Endothelial cell of umbilical vein (primary cell): ENCODE measurements at regions not wholly inside any gene's neighbourhood (a gene's known extent, or its start where the extent isn't known, plus 50 kb on each side); places are given as distances from the start of the nearest gene placed in this dataset.

Source experiments
- BruUV-seq: library from RNA; stranded (reverse); fragments of 400-500 nt; replicated peaks from 2 replicates; lab custom pipeline; 2021; lab: Mats Ljungman, UMichigan
- CTCF ChIA-PET: fragments of 300-600, 350-600 bp; sonication (Branson Sonifier 250); formaldehyde crosslinking; loops from one replicate; lab custom pipeline; 2021; ENCODE audit warnings: antibody characterized with exemption, inconsistent platforms; lab: Charles Lee
- POLR2A ChIA-PET: fragments of 300-600, 350-600 bp; sonication (Branson Sonifier 250); formaldehyde crosslinking; loops from one replicate; lab custom pipeline; 2021; ENCODE audit warnings: antibody characterized with exemption, inconsistent platforms; lab: Charles Lee
- DNase-seq: peaks from one replicate; pipeline ENCODE4 v3.0.0-alpha.2; 2011; ENCODE audit warnings: low read depth, low spot score
- FAIRE-seq: peaks from 2 replicates; lab custom pipeline; 2011; peaks lifted over from hg19 to GRCh38; lab: Jason Lieb, UNC
- H2AFZ ChIP-seq: 2 replicates; pipeline ENCODE4 v1.6.0; 2012; ENCODE audit warnings: low read depth, low read length, control low read depth, inconsistent platforms
- H3K27ac ChIP-seq: 2 replicates; pipeline ENCODE4 v1.5.1; 2011; ENCODE audit warnings: low read depth, mild to moderate bottlenecking, control low read depth, low read length, moderate library complexity; ENCODE audit not compliant: insufficient read depth
- H3K27me3 ChIP-seq, 2 experiments: 2 replicates each; pipeline versions ENCODE4 v1.6.0 to v1.6.1; 2011; ENCODE audit warnings: low read length in 2 of 2, mixed read lengths in 1 of 2; ENCODE audit not compliant: control insufficient read depth in 2 of 2, insufficient read depth in 2 of 2
- H3K36me3 ChIP-seq, 2 experiments: 2 replicates in 1 of 2; 3 replicates in 1 of 2; pipeline ENCODE4 v1.5.1; 2011; ENCODE audit warnings: low read length in 2 of 2, mild to moderate bottlenecking in 1 of 2, moderate library complexity in 1 of 2; ENCODE audit not compliant: control insufficient read depth in 2 of 2, insufficient read depth in 2 of 2; ENCODE audit errors: extremely low read depth in 1 of 2
- H3K4me1 ChIP-seq: 3 replicates; pipeline ENCODE4 v1.5.1; 2011; ENCODE audit warnings: mild to moderate bottlenecking, low read length; ENCODE audit not compliant: control insufficient read depth, insufficient read depth; ENCODE audit errors: extremely low read depth
- H3K4me2 ChIP-seq: 2 replicates; pipeline ENCODE4 v1.6.1; 2011; ENCODE audit warnings: low read length, control low read depth, mixed read lengths; ENCODE audit not compliant: insufficient read depth
- H3K4me3 ChIP-seq, 3 experiments: fragments of 200-600 bp in 1 of 3; sonication (generic), shearing (Covaris generic) in 1 of 3; replicated peaks in 1 of 3; 2 replicates each; pipeline ENCODE4 v1.5.1; 2011 to 2016; ENCODE audit warnings: control low read depth in 3 of 3, low read length in 3 of 3, mild to moderate bottlenecking in 2 of 3, inconsistent platforms in 1 of 3, low read depth in 1 of 3, moderate library complexity in 1 of 3; ENCODE audit not compliant: insufficient read depth in 1 of 3
- H3K79me2 ChIP-seq: 2 replicates; pipeline ENCODE4 v1.6.0; 2012; ENCODE audit warnings: low read length, inconsistent platforms; ENCODE audit not compliant: control insufficient read depth, insufficient read depth
- H3K9ac ChIP-seq: replicated peaks from 2 replicates; pipeline ENCODE3; 2011; ENCODE audit warnings: low read length, control low read depth; ENCODE audit not compliant: insufficient read depth; ENCODE audit errors: extremely low read depth
- H3K9me1 ChIP-seq: replicated peaks from 3 replicates; pipeline ENCODE4 v1.6.0; 2011; ENCODE audit warnings: mild to moderate bottlenecking, low read length; ENCODE audit not compliant: control insufficient read depth, insufficient read depth; ENCODE audit errors: extremely low read depth
- H3K9me3 ChIP-seq: replicated peaks from 2 replicates; pipeline ENCODE4 v1.5.1; 2012; ENCODE audit warnings: low read length, inconsistent platforms; ENCODE audit not compliant: control insufficient read depth, insufficient read depth
- H4K20me1 ChIP-seq: replicated peaks from 2 replicates; pipeline ENCODE3; 2011; ENCODE audit warnings: mild to moderate bottlenecking, low read length; ENCODE audit not compliant: control insufficient read depth, insufficient read depth; ENCODE audit errors: extremely low read depth
- CTCF ChIP-seq, 2 donors: IDR thresholded peaks; 1 replicate in 1 of 2; 2 replicates in 1 of 2; pipeline ENCODE4 v1.5.1; 2011; ENCODE audit warnings: low read length in 2 of 2, mild to moderate bottlenecking in 2 of 2, moderate library complexity in 2 of 2, control low read depth in 1 of 2, inconsistent platforms in 1 of 2, low read depth in 1 of 2; ENCODE audit not compliant: insufficient read depth in 1 of 2; ENCODE audit errors: extremely low read depth in 1 of 2
- EZH2 ChIP-seq: IDR thresholded peaks from 2 replicates; pipeline ENCODE4 v1.6.1; 2012; ENCODE audit warnings: borderline replicate concordance, low read depth, mild to moderate bottlenecking, moderate library complexity, low read length, inconsistent platforms; ENCODE audit not compliant: severe bottlenecking
- FOS ChIP-seq: IDR thresholded peaks from 2 replicates; pipeline ENCODE4 v1.6.1; 2011; ENCODE audit warnings: mild to moderate bottlenecking, low read length, moderate library complexity, borderline replicate concordance; ENCODE audit not compliant: insufficient read depth
- GATA2 ChIP-seq: IDR thresholded peaks from 2 replicates; pipeline ENCODE4 v1.7.0; 2011; ENCODE audit warnings: low read depth, mild to moderate bottlenecking, moderate library complexity, mixed read lengths, low read length; ENCODE audit not compliant: insufficient read length, insufficient read depth
- JUN ChIP-seq: IDR thresholded peaks from 2 replicates; pipeline ENCODE4 v1.6.1; 2011; ENCODE audit warnings: borderline replicate concordance, low read depth; ENCODE audit not compliant: insufficient read length, insufficient read depth
- MAX ChIP-seq: IDR thresholded peaks from 2 replicates; pipeline ENCODE4 v1.6.1; 2011; ENCODE audit not compliant: insufficient read depth, insufficient read length
- MYC ChIP-seq: IDR thresholded peaks from one replicate; pipeline ENCODE4 v1.6.1; 2011; ENCODE audit warnings: mild to moderate bottlenecking, low read depth, low read length
- POLR2A ChIP-seq: IDR thresholded peaks from 2 replicates; pipeline ENCODE4 v1.6.1; 2012; ENCODE audit warnings: low read depth, mild to moderate bottlenecking, control low read depth, low read length
- POLR2AphosphoS5 ChIP-seq: IDR thresholded peaks from 2 replicates; pipeline ENCODE4 v1.6.1; 2012; ENCODE audit warnings: low read depth, mild to moderate bottlenecking, control low read depth, low read length, moderate library complexity; ENCODE audit not compliant: insufficient read depth
- dilution Hi-C: fragments of 300-500 bp; cut with MboI; formaldehyde crosslinking; loops from one replicate; pipeline ENCODE4 v1.15.0; 2019; ENCODE audit warnings: low sequenced_read_pairs; ENCODE audit not compliant: extremely low pct_ligation_motif_present
- intact Hi-C: fragments of 100-400 bp; cut with micrococcal nuclease; formaldehyde crosslinking; loops from one replicate; pipeline ENCODE4 v1.10.0; 2022

- POLR2A ChIA-PET: no interaction called here
- H4K20me1 ChIP-seq: no peaks in the 10 kb centered on the region
- dilution Hi-C loops: no loop called here
These were observed 668.9 kb upstream of the CHAC2 start for GRCh38 chr2:53098696-53099078.

More at GRCh38 chr2:53098696-53099078, 668.9 kb upstream of the CHAC2 start:
- Histone ChIP-seq H3K27me3 (no peaks in the 10 kb centered on the region), H3K27ac (no peak overlapping the region), H3K79me2 (no peaks in the 10 kb centered on the region), H3K4me3 (no peak overlapping the region), H3K4me2 (no peak overlapping the region), H3K4me1 (no peaks in the 10 kb centered on the region), H3K9me1 (no peaks in the 10 kb centered on the region), H3K36me3 (no peaks in the 10 kb centered on the region), H2AFZ (no peak overlapping the region), H3K9ac (no peak overlapping the region), H3K9me3 (no peaks in the 10 kb centered on the region)
- intact Hi-C loops: no loop called here
- FAIRE-seq (no peak), DNase-seq (no peak)
- TF ChIP-seq MYC (no peak), POLR2AphosphoS5 (no peak), MAX (no peak), FOS (no peak), GATA2 (no peak), CTCF (IDR thresholded peaks at IDR 0.05; ENCODE audit: extremely low read depth in 1 of 2, insufficient read depth in 1 of 2, low read depth in 1 of 2, low read length in 2 of 2) (no peak), EZH2 (no peak), POLR2A (no peak), JUN (no peak)
- BruUV-seq: no TSS peak
- CTCF ChIA-PET: no interaction called here
